ENCODE measurements at regions not wholly inside any gene's neighbourhood (a gene's known extent, or its start where the extent isn't known, plus 50 kb on each side); places are given as distances from the start of the nearest gene placed in this dataset.

DNA sequence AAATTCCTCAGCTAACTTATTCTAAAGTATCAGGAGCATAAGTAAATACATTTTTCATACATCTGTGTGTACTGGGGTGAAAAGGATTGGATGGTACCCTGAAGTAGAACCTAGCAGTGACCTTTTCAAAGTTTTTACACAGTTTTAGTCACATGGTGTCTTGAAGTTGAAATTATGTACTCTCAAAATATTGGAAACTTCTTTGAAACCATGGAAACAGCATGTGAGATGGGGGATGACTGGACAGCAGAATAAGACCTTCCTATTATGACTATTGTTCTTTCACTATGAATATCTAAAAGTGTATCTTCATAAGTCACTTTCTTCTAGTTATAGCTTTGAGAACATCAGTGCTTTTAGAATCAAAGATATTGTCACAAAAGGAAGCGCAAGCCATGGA is 301.5 kb upstream of the ELAVL2 start:
- H3K4me3 ChIP-seq (replicated peaks in 1 of 2; ENCODE audit: low read depth in 2 of 2, low read length in 2 of 2), result no peak overlapping the region
- no peak for DNase-seq (ENCODE audit: low read depth in 2 of 2)
- TF ChIP-seq, protein P1, sequence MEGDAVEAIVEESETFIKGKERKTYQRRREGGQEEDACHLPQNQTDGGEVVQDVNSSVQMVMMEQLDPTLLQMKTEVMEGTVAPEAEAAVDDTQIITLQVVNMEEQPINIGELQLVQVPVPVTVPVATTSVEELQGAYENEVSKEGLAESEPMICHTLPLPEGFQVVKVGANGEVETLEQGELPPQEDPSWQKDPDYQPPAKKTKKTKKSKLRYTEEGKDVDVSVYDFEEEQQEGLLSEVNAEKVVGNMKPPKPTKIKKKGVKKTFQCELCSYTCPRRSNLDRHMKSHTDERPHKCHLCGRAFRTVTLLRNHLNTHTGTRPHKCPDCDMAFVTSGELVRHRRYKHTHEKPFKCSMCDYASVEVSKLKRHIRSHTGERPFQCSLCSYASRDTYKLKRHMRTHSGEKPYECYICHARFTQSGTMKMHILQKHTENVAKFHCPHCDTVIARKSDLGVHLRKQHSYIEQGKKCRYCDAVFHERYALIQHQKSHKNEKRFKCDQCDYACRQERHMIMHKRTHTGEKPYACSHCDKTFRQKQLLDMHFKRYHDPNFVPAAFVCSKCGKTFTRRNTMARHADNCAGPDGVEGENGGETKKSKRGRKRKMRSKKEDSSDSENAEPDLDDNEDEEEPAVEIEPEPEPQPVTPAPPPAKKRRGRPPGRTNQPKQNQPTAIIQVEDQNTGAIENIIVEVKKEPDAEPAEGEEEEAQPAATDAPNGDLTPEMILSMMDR (IDR thresholded peaks at IDR 0.05; ENCODE audit: low read depth, low read length), result no peak

DNA sequence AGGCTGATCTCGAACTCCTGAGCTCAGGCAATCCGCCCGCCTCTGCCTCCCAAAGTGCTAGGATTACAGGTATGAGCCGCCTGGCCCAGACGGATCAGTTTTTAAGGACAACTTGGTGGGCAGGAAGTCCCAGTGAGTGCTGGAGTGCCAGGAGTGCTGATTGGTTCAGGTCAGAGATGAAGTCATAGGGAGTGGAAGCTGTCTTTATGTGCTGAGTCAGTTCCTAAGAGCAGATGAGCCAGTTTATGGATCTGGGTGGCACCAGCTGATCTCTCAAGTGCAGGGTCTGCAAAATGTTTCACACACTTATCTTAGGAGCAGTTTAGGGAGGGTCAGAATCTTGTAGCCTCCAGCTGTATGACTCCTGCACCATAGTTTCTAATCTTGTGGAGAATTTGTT is 292.1 kb upstream of the ELAVL2 start:
- H3K4me3 ChIP-seq (replicated peaks in 1 of 2; ENCODE audit: low read depth in 2 of 2, low read length in 2 of 2), result no peak overlapping the region
- no peak for DNase-seq (ENCODE audit: low read depth in 2 of 2)
- TF ChIP-seq, protein P1 (IDR thresholded peaks at IDR 0.05; ENCODE audit: low read depth, low read length), result no peak

DNA sequence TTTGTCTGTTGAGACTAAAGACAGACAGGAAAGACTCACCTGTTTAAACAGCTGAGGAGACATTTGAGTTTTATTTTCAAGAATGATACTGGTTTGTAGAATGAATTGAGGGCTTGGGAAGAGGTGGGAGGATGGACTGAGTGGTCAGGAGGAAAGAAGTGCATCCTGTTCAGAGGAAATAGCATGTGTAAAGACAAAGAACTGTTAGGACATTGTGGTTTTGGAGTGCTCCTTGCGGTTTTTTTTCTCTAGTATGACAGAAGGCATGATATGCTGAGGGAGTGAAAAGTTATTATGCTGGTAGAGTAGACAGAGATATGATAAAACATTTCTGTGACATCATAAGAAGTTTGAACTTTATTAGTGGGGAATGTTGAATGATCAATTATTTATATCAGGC is 270.7 kb upstream of the ELAVL2 start:
- DNase-seq (ENCODE audit: low read depth in 2 of 2), result no peak
- TF ChIP-seq, protein P1 (IDR thresholded peaks at IDR 0.05; ENCODE audit: low read depth, low read length), result no peak
- H3K4me3 ChIP-seq (replicated peaks in 1 of 2; ENCODE audit: low read depth in 2 of 2, low read length in 2 of 2), result no peak overlapping the region

DNA sequence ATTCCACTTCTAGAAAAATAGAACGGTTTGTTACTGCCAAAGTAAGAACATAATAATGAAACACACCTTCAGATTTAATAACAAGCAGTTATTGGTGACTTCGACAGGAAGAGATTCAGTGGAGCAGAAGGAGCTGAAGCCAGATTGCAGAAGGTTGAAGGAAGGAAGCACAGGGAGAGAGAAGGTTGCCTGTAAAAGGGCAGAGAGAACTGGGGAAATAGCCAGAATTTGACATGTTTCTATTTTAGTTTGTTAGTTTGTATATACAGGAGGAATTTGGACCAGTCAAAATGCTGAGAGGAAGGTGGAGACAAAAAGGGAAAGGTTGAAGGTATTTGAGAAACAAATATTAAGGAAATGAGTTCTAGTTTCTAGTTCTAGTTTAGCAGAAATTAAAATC is 269.2 kb upstream of the ELAVL2 start:
- TF ChIP-seq, protein P1 (IDR thresholded peaks at IDR 0.05; ENCODE audit: low read depth, low read length), result no peak
- DNase-seq (ENCODE audit: low read depth in 2 of 2), result no peak
- no peak overlapping the region for H3K4me3 ChIP-seq (replicated peaks in 1 of 2; ENCODE audit: low read depth in 2 of 2, low read length in 2 of 2)

DNA sequence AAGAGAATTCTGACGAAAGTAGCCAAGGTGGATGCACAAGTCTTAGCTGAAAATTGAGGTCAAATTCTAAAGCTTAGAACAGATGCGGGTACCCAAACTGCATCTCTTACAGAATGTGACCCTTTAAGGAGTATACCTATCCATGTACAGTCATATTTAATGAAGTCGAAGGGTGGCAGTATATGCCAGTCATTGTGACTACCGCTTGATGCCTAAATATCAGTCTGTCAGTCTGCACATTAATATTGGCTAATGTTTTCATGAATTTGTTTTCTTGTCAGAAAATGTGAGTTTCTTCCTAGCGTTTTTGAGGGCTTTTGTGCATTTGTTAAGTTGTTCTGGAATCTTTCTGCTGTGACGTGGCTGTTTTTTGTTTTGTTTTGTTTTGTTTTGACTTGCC is 264.5 kb upstream of the ELAVL2 start:
- TF ChIP-seq, protein P1 (IDR thresholded peaks at IDR 0.05; ENCODE audit: low read depth, low read length), result no peak
- H3K4me3 ChIP-seq (replicated peaks in 1 of 2; ENCODE audit: low read depth in 2 of 2, low read length in 2 of 2), result no peak overlapping the region
- DNase-seq (ENCODE audit: low read depth in 2 of 2), result no peak

DNA sequence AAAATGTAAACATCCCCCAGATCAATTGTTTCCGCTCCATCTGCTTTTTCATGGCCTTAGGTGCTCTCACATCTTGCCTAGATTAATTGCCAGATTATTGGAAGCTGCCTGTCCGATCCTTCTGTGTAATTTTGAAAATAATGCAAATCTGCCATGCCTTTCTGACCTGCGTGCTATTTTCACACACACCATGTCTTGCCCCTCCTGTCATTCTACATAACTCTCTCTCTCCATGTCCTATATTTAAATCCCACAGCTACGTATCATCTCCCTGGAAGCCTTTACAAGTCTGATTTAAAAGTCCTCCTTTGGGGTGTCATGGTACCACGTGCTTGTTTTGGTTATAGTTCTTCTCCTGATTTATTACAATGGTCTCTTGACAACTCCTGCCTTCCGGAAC is 247.6 kb upstream of the ELAVL2 start:
- TF ChIP-seq, protein P1 (IDR thresholded peaks at IDR 0.05; ENCODE audit: low read depth, low read length), result no peak
- DNase-seq (ENCODE audit: low read depth in 2 of 2), result no peak
- H3K4me3 ChIP-seq (replicated peaks in 1 of 2; ENCODE audit: low read depth in 2 of 2, low read length in 2 of 2), result no peak overlapping the region

DNA sequence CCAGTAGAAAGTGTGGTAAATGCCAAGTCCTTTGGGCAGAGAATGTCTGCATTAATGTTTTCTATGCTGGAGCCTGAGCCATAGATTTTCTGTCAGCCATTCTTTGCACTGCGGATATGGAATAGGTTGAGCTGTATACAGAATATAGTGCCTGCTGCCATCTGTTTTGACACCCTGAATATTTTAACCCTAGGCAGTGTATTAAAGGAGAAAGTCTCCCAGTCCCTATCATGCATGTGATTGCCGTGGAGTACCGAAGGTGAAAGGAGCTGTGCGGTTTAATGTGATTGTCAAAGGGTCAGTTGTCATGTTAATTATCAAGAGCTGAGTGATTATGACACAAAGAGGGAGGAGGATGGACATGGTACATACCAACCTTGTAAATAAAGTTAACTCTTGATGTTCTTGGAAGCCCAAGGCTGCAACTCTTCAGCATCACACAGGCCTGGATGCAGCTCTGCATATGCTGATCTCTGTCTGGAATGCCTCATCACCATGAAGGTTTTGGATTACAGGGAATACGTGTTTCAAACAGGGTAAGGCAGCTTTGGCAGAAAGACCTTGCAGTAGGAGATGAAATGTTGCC is 247.1 kb upstream of the ELAVL2 start:
- DNase-seq (ENCODE audit: low read depth in 2 of 2), result no peak
- TF ChIP-seq, protein P1 (IDR thresholded peaks at IDR 0.05; ENCODE audit: low read depth, low read length), result no peak
- no peak overlapping the region for H3K4me3 ChIP-seq (replicated peaks in 1 of 2; ENCODE audit: low read depth in 2 of 2, low read length in 2 of 2)
